Left lung (tissue), 4 donors: ENCODE measurements at regions not wholly inside any gene's neighbourhood (a gene's known extent, or its start where the extent isn't known, plus 50 kb on each side); places are given as distances from the start of the nearest gene placed in this dataset.

ENCODE experiments used
- ATAC-seq: fragments of 200-7000 bp; cut with Tn5 transposase; one replicate; pipeline ENCODE4 v1.9.1; 2020; ENCODE audit warnings: moderate library complexity
- DNase-seq, 4 donors: peaks; one replicate each; pipeline ENCODE4 v3.0.0-alpha.2; 2013 to 2020
- H3K27ac ChIP-seq, 2 donors: fragments of 200-600 bp; sonication (generic) in 1 of 2; one replicate each; pipeline versions ENCODE4 v1.5.0 to v1.8.0; 2020 to 2021
- H3K27me3 ChIP-seq, 2 donors: fragments of 200-600 bp; sonication (generic) in 1 of 2; one replicate each; pipeline versions ENCODE4 v1.5.0 to v1.8.0; 2020 to 2021
- H3K36me3 ChIP-seq, 2 donors: fragments of 200-600 bp; sonication (generic) in 1 of 2; one replicate each; pipeline versions ENCODE4 v1.5.0 to v1.8.0; 2020 to 2021
- H3K4me1 ChIP-seq, 2 donors: fragments of 200-600 bp; one replicate each; pipeline ENCODE4 v1.8.0; 2021
- H3K4me3 ChIP-seq, 2 donors: fragments of 200-600 bp; sonication (generic) in 1 of 2; one replicate each; pipeline versions ENCODE4 v1.5.0 to v1.8.0; 2020 to 2021; ENCODE audit warnings: mild to moderate bottlenecking in 1 of 2
- H3K9me3 ChIP-seq, 2 donors: fragments of 200-600 bp; sonication (generic) in 1 of 2; one replicate each; pipeline versions ENCODE4 v1.5.0 to v1.8.0; 2020 to 2021
- intact Hi-C, 2 donors: fragments of 100-400 bp; cut with DNase I; formaldehyde crosslinking; loops; one replicate each; pipeline versions ENCODE4 v1.11.2 to v1.14.2; 2022
- TF ChIP-seq, protein P1 (sequence below), 2 donors: fragments of 200-600 bp; sonication (generic) in 1 of 2; IDR thresholded peaks; one replicate each; pipeline versions ENCODE4 v1.5.0 to v1.8.0; 2021; ENCODE audit warnings: antibody characterized with exemption in 2 of 2
- donor health status: DM: no; HTN: yes; CAD: no.
- donor health status: DM: no; HTN: no; CAD: no.

DNA sequence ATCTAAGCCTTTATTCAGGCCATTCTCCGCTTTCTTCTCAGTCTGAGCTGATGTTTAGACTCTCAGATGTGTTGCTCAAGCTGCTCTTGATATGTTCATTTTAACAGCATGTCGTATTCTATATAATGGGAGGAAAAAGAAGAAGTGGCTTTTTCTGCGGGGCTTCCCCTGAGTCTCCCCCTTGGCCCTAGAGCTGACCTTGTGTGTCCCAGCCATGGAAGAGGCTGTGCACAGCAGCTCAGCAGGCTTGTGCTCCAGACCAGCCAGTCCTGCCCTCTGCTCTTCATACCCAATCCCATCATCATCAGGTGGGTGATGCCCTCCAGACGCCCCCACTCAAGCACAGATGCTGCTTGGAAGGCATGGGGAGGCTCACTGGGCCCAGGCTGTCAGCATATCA lies 155.1 kb upstream of the CELF4 start:
- Histone ChIP-seq H3K27me3 (no peaks in the 10 kb centered on the region), H3K4me1 (no peaks in the 10 kb centered on the region), H3K4me3 (no peak overlapping the region), H3K36me3 (no peaks in the 10 kb centered on the region), H3K9me3 (no peaks in the 10 kb centered on the region), H3K27ac (no peak overlapping the region)
- DNase-seq (no peak), ATAC-seq (no peak)
- TF ChIP-seq, protein P1, sequence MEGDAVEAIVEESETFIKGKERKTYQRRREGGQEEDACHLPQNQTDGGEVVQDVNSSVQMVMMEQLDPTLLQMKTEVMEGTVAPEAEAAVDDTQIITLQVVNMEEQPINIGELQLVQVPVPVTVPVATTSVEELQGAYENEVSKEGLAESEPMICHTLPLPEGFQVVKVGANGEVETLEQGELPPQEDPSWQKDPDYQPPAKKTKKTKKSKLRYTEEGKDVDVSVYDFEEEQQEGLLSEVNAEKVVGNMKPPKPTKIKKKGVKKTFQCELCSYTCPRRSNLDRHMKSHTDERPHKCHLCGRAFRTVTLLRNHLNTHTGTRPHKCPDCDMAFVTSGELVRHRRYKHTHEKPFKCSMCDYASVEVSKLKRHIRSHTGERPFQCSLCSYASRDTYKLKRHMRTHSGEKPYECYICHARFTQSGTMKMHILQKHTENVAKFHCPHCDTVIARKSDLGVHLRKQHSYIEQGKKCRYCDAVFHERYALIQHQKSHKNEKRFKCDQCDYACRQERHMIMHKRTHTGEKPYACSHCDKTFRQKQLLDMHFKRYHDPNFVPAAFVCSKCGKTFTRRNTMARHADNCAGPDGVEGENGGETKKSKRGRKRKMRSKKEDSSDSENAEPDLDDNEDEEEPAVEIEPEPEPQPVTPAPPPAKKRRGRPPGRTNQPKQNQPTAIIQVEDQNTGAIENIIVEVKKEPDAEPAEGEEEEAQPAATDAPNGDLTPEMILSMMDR (IDR thresholded peaks at IDR 0.05) = no peak
- intact Hi-C loops = no loop called here

DNA sequence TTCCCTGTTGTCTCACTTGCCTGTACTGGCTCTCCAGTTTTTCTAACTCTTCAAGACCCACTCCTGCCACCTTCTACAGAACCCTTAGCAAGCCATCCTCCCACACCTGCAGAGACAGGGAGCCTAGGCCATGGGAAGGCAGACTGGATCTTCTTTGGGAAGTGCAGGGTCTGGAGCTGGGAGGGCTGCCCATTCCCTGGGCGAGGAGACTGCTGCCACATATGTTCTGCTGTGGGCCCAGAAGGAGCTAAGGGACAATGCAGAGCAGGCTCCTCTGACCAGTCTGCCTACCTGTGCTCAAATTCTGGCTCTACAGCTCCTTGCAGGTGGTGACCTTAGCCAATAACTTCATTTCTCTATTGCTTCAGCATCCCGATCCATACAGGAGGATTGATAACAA lies 152.1 kb upstream of the CELF4 start:
- Histone ChIP-seq H3K4me3 (no peak overlapping the region), H3K27me3 (no peaks in the 10 kb centered on the region), H3K27ac (no peak overlapping the region), H3K4me1 (no peaks in the 10 kb centered on the region), H3K9me3 (no peaks in the 10 kb centered on the region), H3K36me3 (no peaks in the 10 kb centered on the region)
- TF ChIP-seq, protein P1 (IDR thresholded peaks at IDR 0.05) = no peak
- DNase-seq = no peak
- intact Hi-C loops = no loop called here
- no peak for ATAC-seq

DNA sequence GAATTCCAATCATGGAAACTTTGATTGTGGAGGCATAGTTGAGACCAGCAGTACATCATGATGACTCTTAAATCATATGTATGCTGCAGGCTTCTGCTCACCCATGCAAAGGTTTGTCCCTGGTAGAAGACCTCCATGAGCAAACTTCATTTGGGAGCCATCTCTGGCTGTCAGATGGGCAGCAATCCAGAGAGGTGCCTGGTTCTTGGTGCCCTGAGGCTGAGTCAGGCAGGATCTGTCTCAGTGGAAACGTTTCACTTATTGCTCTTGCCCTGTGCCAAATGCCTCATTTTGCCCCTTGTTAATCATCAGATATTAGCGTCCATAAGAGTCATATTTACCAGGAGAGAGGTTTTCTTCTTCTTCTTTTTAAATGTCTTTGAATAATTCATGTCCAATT lies 151.5 kb upstream of the CELF4 start:
- intact Hi-C loops = no loop called here
- no peaks in the 10 kb centered on the region for H3K9me3 ChIP-seq
- no peak overlapping the region for H3K4me3 ChIP-seq
- no peaks in the 10 kb centered on the region for H3K27me3 ChIP-seq
- H3K27ac ChIP-seq = no peak overlapping the region
- DNase-seq (no peak), ATAC-seq (no peak)
- TF ChIP-seq, protein P1 (IDR thresholded peaks at IDR 0.05) = no peak
- H3K4me1 ChIP-seq = no peaks in the 10 kb centered on the region
- no peaks in the 10 kb centered on the region for H3K36me3 ChIP-seq

DNA sequence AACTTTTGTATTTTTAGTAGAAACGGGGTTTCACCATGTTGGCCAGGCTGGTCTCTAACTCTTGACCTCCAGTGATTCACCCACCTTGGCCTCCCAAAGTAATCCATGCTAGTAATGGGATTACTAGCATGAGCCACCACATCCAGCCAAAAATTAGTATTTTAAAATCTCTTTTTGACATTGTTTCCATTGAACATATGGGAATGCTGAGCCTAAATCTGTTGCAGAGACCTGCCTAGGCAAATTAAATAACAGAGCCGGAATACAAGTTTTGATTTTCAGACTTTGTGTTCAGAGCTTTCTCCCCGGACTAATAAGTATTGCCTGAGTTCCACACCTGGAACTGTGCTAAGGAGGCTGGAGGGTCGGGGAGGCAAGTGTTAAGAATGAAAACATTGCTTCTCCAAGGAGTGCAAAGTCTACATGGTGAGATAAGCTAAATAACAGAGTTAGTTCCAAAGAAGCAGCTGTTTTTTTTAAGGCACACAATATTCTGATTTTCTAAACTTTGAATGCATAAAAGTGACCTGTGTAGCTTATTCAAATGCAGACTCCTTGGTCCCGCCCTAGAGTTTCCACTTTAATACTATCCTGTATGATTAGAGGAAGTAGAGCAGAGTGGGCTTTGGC lies 150.6 kb upstream of the CELF4 start:
- no peaks in the 10 kb centered on the region for H3K36me3 ChIP-seq
- no peak for ATAC-seq
- intact Hi-C loops = no loop called here
- H3K4me3 ChIP-seq = no peak overlapping the region
- TF ChIP-seq, protein P1 (IDR thresholded peaks at IDR 0.05) = no peak
- DNase-seq = no peak
- no peaks in the 10 kb centered on the region for H3K4me1 ChIP-seq
- no peaks in the 10 kb centered on the region for H3K27me3 ChIP-seq
- H3K27ac ChIP-seq = no peak overlapping the region
- no peaks in the 10 kb centered on the region for H3K9me3 ChIP-seq

DNA sequence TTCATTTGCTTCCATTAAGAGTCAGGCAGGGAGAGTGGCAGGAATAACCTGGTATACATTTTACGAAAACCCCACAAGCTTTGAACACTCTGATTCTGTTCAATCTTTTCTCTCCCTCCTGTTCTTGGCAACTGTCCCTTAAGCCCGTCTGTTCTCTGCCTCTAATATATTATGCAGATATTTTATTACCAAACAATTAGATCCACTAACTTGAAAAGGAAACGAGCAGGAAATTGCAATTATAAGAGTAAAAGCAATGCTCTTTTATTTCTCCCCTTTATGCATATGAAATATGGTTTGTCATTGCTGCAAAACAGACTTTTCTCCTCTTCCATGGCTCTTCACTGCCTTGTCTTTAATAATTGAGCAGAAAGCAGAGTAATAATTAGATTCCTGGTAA lies 149.1 kb upstream of the CELF4 start:
- Histone ChIP-seq H3K36me3 (no peaks in the 10 kb centered on the region), H3K4me3 (no peak overlapping the region), H3K9me3 (no peaks in the 10 kb centered on the region), H3K27ac (no peak overlapping the region), H3K4me1 (no peaks in the 10 kb centered on the region), H3K27me3 (no peaks in the 10 kb centered on the region)
- no peak for DNase-seq
- TF ChIP-seq, protein P1 (IDR thresholded peaks at IDR 0.05) = no peak
- no peak for ATAC-seq
- intact Hi-C loops = no loop called here
